GM12892 (cell line): ENCODE measurements at regions not wholly inside any gene's neighbourhood (a gene's known extent, or its start where the extent isn't known, plus 50 kb on each side); places are given as distances from the start of the nearest gene placed in this dataset.

Experiments used
- POLR2A ChIP-seq: IDR thresholded peaks from 2 replicates; pipeline ENCODE4 v1.6.1; 2011; ENCODE audit warnings: low read depth, low read length, control low read depth
- POLR2AphosphoS5 ChIP-seq: IDR thresholded peaks from 2 replicates; pipeline ENCODE4 v1.6.1; 2011; ENCODE audit warnings: low read depth, low read length, control low read depth
- TAF1 ChIP-seq: IDR thresholded peaks from 2 replicates; pipeline ENCODE4 v1.6.1; 2011; ENCODE audit warnings: low read depth, mild to moderate bottlenecking, control low read depth, low read length, borderline replicate concordance

GRCh38 chr2:172247203-172247602 is 144.5 kb upstream of the DLX2 start:
- TF ChIP-seq POLR2A (no peak), POLR2AphosphoS5 (no peak), TAF1 (no peak)
